GM13976 (cell line): ENCODE measurements at regions not wholly inside any gene's neighbourhood (a gene's known extent, or its start where the extent isn't known, plus 50 kb on each side); places are given as distances from the start of the nearest gene placed in this dataset.

Experiments used
- DNase-seq: peaks from one replicate; pipeline ENCODE4 v3.0.0; 2012; ENCODE audit warnings: low spot score
- in situ Hi-C: fragments of 300-500 bp; cut with MboI; formaldehyde crosslinking; loops from one replicate; pipeline ENCODE4 v1.12.0; 2022; ENCODE audit warnings: low sequenced_read_pairs, mixed read lengths, inconsistent platforms; ENCODE audit not compliant: unreplicated experiment
- TF ChIP-seq, protein P1 (sequence below): IDR thresholded peaks from 2 replicates; pipeline ENCODE4 v1.5.1; 2012; ENCODE audit warnings: borderline replicate concordance, mild to moderate bottlenecking; ENCODE audit not compliant: insufficient read depth; ENCODE audit errors: extremely low read depth, missing control alignments, control extremely low read depth

DNA sequence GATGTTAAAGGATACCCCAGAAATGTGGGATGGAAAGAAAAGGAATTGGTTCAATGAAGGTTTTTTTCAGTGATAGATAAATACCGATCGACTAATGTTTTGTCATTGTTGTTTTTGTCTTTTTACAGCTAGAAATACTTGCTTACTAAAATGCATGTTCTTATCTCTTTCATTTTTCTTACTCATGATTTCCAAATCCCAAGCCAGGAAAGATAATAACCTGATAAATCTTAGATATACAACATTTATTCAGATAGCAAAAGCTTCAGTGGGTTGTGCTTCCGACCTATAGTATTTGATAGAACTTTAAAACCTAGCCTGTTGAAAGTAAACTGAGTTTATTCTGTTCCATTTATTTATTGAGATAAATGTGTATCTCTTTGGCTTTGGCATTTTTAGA lies 187.5 kb downstream of the EDN1 start:
- in situ Hi-C loops, result no loop called here
- no peak for DNase-seq
- TF ChIP-seq, protein P1, sequence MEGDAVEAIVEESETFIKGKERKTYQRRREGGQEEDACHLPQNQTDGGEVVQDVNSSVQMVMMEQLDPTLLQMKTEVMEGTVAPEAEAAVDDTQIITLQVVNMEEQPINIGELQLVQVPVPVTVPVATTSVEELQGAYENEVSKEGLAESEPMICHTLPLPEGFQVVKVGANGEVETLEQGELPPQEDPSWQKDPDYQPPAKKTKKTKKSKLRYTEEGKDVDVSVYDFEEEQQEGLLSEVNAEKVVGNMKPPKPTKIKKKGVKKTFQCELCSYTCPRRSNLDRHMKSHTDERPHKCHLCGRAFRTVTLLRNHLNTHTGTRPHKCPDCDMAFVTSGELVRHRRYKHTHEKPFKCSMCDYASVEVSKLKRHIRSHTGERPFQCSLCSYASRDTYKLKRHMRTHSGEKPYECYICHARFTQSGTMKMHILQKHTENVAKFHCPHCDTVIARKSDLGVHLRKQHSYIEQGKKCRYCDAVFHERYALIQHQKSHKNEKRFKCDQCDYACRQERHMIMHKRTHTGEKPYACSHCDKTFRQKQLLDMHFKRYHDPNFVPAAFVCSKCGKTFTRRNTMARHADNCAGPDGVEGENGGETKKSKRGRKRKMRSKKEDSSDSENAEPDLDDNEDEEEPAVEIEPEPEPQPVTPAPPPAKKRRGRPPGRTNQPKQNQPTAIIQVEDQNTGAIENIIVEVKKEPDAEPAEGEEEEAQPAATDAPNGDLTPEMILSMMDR, result no peak

DNA sequence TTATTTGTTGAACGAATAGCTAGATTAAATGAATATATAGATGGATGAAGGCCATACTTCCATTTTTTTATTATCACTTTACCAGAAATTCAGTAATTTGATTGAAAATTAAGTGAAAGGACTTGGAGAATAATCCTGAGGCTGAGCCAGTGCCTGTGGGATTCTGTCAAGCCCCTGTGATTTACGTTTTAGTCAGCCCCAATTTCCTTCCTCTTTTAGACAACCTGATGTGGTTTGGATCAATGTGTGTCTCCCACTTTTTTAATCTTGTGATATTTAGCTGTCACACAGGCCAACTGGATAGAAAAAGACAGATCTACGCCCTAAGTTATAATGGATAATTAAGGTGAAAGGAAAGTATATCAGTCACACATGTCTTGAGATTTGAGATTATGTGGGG lies 188.8 kb downstream of the EDN1 start:
- in situ Hi-C loops, result no loop called here
- TF ChIP-seq, protein P1, result no peak

DNA sequence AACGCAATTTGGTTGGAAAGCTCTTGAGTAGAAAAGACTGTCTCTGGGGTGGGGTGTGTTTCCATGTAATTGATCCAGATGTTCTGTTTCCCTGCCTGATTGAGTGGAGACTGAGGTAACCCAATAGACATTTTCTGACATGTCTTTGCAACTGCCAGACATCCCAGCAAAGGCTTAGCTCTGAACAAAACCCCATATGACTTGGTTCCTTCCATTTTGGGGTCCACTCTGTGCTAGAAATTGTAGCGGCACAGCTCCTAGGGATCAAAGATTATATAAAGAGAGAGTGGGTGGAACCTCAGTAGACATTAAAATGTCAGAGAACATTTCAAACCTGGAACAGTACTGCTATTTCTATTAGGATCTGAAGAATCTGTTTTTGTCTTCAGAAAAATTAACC lies 189.3 kb downstream of the EDN1 start:
- TF ChIP-seq, protein P1, result no peak
- in situ Hi-C loops, result no loop called here
- DNase-seq, result no peak

More for the DNA sequence above, 188.8 kb downstream of the EDN1 start:
- no peak for DNase-seq

DNA sequence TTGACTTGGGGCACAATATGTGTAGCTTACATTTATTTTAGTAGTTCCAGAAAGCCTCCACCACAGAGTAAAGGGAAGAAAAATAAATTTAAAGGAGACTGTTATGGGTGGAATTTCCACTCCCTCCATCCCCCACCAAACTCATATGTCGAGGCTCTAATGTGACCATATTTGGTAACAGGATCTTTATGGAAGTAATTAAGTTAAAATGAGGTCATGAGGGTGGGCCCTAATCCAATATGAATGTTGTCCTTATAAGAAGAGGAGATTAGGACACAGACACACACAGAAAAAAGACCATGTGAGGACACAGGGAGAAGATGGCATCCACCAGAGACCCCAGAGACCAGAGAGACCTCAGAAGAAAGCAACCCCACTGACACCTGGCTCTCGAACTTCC lies 189.7 kb downstream of the EDN1 start:
- DNase-seq, result no peak
- TF ChIP-seq, protein P1, result no peak
- in situ Hi-C loops, result no loop called here

DNA sequence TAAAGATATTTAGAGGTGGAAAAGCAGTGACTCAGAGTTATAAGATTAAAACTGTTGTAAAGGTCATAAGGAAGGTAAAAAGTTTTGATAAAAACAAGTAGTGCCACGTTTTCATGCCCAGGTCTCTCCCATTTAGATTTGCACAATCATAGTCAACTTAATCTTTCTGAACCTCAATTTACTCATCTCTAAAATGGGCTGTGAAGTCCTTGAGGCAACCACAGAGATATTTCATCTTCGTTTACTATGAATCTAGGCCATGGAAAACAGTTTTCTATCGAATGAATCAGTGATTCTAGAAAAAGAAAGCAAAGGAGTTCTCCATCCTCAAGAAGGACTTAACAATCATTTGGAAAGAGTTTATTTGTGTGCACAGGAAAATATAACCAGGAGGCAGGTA lies 190.2 kb downstream of the EDN1 start:
- no peak for DNase-seq
- TF ChIP-seq, protein P1, result no peak
- in situ Hi-C loops, result no loop called here

DNA sequence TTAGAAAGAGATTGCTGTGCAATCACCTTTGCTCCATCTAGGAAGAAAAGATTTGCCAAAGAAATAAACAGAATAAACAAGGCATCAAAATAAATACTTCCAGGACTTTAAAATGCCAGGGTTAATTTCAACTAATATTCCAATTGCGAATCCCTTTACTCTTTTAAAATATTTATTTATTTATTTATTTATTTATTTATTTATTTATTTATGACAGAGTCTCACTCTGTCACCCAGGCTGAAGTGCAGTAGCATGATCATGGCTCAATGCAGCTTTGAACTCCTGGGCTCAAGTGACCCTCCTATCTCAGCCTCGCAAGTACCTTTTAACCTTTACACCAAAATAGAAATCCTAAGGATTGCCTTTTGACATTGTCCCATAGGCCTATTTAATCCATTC lies 191.1 kb downstream of the EDN1 start:
- TF ChIP-seq, protein P1, result no peak
- DNase-seq, result no peak
- in situ Hi-C loops, result no loop called here

DNA sequence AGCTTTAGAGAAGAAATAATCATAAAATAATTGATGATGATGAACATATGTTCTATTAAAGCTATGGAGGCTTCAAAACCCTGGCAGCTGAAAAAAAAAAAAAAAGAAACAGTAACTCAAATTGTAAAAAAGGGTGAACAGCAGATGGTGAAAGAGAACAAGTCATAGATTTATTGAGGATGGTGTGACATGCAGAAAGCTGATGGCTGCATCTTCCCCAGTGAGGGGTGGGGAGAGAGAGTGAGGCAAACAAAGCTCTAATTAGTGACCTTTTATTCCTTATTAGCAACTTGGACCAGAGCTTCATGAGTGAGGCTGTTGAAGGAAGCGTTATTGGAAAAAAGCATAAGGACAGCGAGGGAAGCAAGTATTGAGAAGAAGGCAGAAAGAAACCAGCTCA lies 191.7 kb downstream of the EDN1 start:
- TF ChIP-seq, protein P1, result no peak
- in situ Hi-C loops, result no loop called here
- DNase-seq, result no peak
